ENCODE measurements at regions not wholly inside any gene's neighbourhood (a gene's known extent, or its start where the extent isn't known, plus 50 kb on each side); places are given as distances from the start of the nearest gene placed in this dataset.

DNA sequence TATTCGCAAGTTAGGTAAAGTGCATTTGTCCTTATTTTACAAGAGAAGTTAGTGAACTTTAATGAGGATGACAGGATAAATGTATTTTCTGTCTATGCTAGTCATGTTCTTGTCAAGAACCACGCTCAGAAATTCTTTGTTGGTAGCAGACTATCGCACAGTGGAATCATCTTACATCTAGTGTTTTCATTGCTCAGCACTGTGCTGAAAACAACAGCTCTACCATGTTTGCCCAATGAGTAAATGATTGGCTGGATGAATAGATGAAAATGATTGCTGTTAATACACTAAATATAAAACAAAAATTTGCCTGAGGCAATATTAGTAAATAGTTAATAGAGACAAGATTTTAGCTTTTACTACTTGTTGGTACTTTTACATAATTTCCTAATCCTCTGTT lies 265.3 kb upstream of the GOLIM4 start:
- Mint-ChIP-seq H3K4me1 (peaks cover 3% of the 10 kb centered on the region), H3K9me3 (no peaks in the 10 kb centered on the region), H3K4me3 (no peak overlapping the region), H3K27ac (no peak overlapping the region), H3K36me3 (ENCODE audit: low read depth) (no peaks in the 10 kb centered on the region), H3K27me3 (ENCODE audit: low read depth) (no peaks in the 10 kb centered on the region)
- TF ChIP-seq, protein P1, sequence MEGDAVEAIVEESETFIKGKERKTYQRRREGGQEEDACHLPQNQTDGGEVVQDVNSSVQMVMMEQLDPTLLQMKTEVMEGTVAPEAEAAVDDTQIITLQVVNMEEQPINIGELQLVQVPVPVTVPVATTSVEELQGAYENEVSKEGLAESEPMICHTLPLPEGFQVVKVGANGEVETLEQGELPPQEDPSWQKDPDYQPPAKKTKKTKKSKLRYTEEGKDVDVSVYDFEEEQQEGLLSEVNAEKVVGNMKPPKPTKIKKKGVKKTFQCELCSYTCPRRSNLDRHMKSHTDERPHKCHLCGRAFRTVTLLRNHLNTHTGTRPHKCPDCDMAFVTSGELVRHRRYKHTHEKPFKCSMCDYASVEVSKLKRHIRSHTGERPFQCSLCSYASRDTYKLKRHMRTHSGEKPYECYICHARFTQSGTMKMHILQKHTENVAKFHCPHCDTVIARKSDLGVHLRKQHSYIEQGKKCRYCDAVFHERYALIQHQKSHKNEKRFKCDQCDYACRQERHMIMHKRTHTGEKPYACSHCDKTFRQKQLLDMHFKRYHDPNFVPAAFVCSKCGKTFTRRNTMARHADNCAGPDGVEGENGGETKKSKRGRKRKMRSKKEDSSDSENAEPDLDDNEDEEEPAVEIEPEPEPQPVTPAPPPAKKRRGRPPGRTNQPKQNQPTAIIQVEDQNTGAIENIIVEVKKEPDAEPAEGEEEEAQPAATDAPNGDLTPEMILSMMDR (IDR thresholded peaks at IDR 0.05; ENCODE audit: unreplicated experiment in 3 of 3) = no peak

DNA sequence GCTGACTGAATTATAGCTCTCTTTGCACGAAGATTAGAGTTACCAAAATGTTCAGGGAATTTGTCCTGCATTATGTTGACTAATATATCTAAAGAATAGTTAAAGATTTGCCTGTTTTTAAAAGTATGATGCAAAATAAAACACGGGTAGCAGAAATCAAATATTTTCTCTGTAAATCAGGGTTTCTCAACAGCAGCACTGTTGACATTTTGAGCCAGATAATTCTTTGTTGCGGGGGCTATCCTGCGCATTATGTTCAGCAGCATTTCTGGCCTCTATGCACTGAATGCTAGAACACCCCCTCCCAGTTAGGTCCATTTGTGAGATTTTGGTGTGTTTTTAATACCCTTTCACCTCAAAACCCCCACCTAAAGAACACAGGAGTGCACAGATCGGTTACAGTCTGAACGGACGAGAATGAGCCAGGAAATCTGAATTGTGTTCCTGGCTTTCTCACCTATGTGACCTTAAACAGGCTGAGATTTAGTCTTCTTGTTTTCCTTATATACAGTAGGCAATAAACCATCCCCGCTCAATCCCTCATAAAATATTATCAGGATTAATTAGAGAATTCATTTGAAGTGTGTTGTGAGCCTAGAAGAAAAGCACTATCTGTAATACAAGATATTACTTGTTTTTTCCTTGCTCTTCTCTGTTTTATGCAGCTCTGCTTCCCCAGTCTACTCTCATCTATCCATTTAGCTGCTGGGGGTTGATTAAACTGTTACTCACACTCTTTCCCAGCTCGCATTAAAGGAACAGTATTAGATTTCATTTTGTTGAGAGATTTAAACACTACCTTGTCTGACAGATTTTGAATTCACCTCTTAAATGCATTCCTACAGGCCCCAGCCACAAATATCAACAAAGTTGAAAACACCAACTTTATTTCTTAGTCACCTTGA lies 247.5 kb upstream of the GOLIM4 start:
- no peaks in the 10 kb centered on the region for H3K36me3 Mint-ChIP-seq (ENCODE audit: low read depth)
- TF ChIP-seq, protein P1 (IDR thresholded peaks at IDR 0.05; ENCODE audit: unreplicated experiment in 3 of 3) = no peak
- peak overlapping the region; percentile 89 to 94 (median 93) for H3K27ac Mint-ChIP-seq
- H3K27me3 Mint-ChIP-seq (ENCODE audit: low read depth) = no peaks in the 10 kb centered on the region
- H3K4me3 Mint-ChIP-seq = no peak overlapping the region
- peaks cover 45% of the 10 kb centered on the region for H3K4me1 Mint-ChIP-seq
- H3K9me3 Mint-ChIP-seq = no peaks in the 10 kb centered on the region

DNA sequence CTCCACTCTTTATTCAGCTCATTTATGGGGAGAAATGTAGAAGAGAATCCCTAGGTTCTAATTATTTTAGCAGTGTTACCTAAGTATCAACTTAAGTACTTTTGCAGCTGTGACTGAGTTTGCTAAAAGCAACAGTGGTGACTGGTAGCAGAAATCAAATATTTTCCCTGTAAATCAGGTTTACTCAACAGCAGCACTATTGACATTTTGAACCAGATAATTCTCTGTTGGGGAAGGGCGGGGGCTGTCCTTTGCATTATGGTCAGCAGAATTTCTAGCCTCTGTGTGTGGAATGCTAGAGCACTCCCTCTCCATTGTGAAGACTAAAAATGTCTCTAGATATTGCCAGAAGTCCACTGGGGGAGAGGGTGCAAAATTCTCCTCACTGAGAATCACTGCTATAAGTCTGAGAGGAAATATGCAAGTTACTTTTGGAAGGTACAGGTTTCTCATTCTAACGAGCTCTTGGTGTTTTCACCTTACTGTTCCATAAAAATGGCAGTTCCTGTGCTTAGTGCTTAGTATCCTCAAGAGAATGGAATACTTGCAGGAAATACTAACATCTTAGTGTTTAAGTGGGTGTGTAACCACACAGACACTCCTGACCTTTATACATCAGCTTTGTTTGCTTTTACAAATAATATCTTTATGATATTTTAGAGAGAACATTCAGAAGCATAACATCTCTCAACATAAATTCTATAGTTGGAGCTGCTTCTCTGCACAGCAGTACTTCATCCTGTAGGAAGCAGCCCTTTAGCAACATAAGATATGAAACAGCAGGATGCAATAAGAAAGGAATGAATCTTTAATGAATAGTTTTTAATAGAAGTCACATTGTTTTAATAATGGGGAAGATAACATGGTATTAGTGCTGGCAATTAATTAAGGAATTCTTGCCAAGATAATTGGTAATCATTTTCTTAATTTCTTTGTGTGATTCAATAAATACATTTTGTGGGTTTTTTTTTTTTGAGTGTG lies 246.5 kb upstream of the GOLIM4 start:
- Mint-ChIP-seq H3K9me3 (no peaks in the 10 kb centered on the region), H3K4me1 (peaks cover 45% of the 10 kb centered on the region), H3K36me3 (ENCODE audit: low read depth) (no peaks in the 10 kb centered on the region), H3K27ac (peak overlapping the region; percentile 89 to 94 (median 93)), H3K27me3 (ENCODE audit: low read depth) (no peaks in the 10 kb centered on the region), H3K4me3 (peak overlapping the region in 2 of 3 experiments; percentile 28 to 35)
- TF ChIP-seq, protein P1 (IDR thresholded peaks at IDR 0.05; ENCODE audit: unreplicated experiment in 3 of 3) = no peak

DNA sequence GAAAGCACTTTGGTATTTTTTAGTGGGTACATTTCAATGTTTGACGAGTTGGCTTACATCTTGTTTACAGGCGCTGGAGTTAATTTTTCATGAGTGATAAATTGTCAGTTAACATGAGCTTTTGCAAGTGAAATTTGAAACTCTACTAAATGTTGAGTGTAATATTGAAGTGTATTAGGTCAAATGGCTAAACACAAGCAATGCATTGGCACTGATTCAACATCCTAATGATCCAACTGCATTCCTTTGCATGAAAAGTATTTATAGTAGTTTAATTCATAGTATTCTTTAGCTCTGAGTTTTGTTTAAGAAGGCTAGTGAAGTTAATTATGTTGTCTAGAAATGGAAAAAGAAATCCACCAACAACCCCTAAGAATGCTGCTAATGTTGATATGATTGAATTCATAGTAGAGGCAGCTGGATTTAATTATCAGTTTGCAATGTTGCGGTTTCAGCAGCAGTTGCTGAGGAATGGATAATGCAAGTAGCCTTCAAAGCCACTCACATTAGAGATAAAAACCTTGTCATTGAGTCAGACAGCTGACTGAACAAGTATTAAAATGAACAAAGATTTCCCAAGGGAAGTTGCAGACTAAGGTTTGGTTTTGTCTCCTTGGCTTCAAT lies 245.6 kb upstream of the GOLIM4 start:
- Mint-ChIP-seq H3K27ac (peak overlapping the region; percentile 89 to 94 (median 93)), H3K36me3 (ENCODE audit: low read depth) (no peaks in the 10 kb centered on the region), H3K27me3 (ENCODE audit: low read depth) (no peaks in the 10 kb centered on the region), H3K4me1 (peaks cover 45% of the 10 kb centered on the region), H3K4me3 (peak overlapping the region in 2 of 3 experiments; percentile 28 to 35), H3K9me3 (no peaks in the 10 kb centered on the region)
- TF ChIP-seq, protein P1 (IDR thresholded peaks at IDR 0.05; ENCODE audit: unreplicated experiment in 3 of 3) = no peak

DNA sequence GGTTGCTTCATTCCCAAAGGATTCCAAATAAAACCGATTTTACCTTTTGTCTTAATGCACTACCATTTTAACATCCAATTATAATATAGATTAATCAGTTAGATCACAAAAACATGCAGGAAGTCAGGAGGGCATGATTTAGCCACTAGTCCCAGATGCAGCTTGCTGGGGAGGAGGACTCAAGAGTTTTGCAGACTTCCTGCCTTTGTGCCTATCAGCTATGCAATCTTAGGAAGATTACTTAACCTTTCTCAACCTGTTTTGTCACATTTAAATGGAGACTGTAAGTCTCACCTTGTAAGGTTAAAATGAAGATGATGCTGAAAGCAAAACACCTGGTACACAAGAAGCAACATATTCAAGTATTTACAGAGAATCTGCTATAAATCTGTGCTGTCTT lies 242.4 kb upstream of the GOLIM4 start:
- Mint-ChIP-seq H3K4me3 (no peak overlapping the region), H3K4me1 (peaks cover 32% of the 10 kb centered on the region), H3K36me3 (ENCODE audit: low read depth) (no peaks in the 10 kb centered on the region), H3K27me3 (ENCODE audit: low read depth) (no peaks in the 10 kb centered on the region), H3K27ac (no peak overlapping the region), H3K9me3 (no peaks in the 10 kb centered on the region)
- TF ChIP-seq, protein P1 (IDR thresholded peaks at IDR 0.05; ENCODE audit: unreplicated experiment in 3 of 3) = no peak

All from nephron (organoid).